NCI-H2107 (cell line): ENCODE measurements at regions not wholly inside any gene's neighbourhood (a gene's known extent, or its start where the extent isn't known, plus 50 kb on each side); places are given as distances from the start of the nearest gene placed in this dataset.
A peak's percentile ranks its signal among the peaks of the same experiment; 100 is the strongest.

Experiments used
- DNase-seq: peaks from one replicate; lab custom pipeline; 2025; lab: John Stamatoyannopoulos, UW

GRCh38 chr5:108649646-108650045, 98.1 kb upstream of the FER start:
- DNase-seq: no peak

- no peak for DNase-seq
Observed at GRCh38 chr5:108649106-108649505, 98.6 kb upstream of the FER start.

GRCh38 chr5:108642170-108642906, 105.4 kb upstream of the FER start:
- peak; percentile 3 for DNase-seq

GRCh38 chr5:108641596-108641995, 106.1 kb upstream of the FER start:
- DNase-seq: no peak

- no peak for DNase-seq
Observed at GRCh38 chr5:108639366-108639765, 108.3 kb upstream of the FER start.

- no peak for DNase-seq
Observed at GRCh38 chr5:108638021-108638420, 109.7 kb upstream of the FER start.

GRCh38 chr5:108637134-108637533, 110.6 kb upstream of the FER start:
- no peak for DNase-seq

GRCh38 chr5:108636135-108636853, 111.4 kb upstream of the FER start:
- DNase-seq: no peak

- no peak for DNase-seq
Observed at GRCh38 chr5:108634617-108635288, 112.9 kb upstream of the FER start.

GRCh38 chr5:108634010-108634616, 113.6 kb upstream of the FER start:
- no peak for DNase-seq

GRCh38 chr5:108629779-108630528, 117.7 kb upstream of the FER start:
- no peak for DNase-seq

- DNase-seq: no peak
Observed at GRCh38 chr5:108625654-108626053, 122.0 kb upstream of the FER start.

GRCh38 chr5:108623826-108624225, 123.9 kb upstream of the FER start:
- DNase-seq: no peak

- DNase-seq: no peak
Observed at GRCh38 chr5:108620516-108620915, 127.2 kb upstream of the FER start.

- no peak for DNase-seq
Observed at GRCh38 chr5:108619815-108620214, 127.9 kb upstream of the FER start.

GRCh38 chr5:108617467-108618435, 129.9 kb upstream of the FER start:
- DNase-seq: no peak

- DNase-seq: no peak
Observed at GRCh38 chr5:108615216-108615615, 132.5 kb upstream of the FER start.

- DNase-seq: no peak
Observed at GRCh38 chr5:108607421-108607820, 140.3 kb upstream of the FER start.

GRCh38 chr5:108606185-108606584, 141.5 kb upstream of the FER start:
- DNase-seq: no peak

- DNase-seq: no peak
Observed at GRCh38 chr5:108602830-108603229, 144.9 kb upstream of the FER start.

GRCh38 chr5:108590799-108591198, 156.9 kb upstream of the FER start:
- DNase-seq: no peak
